ENCODE measurements at regions not wholly inside any gene's neighbourhood (a gene's known extent, or its start where the extent isn't known, plus 50 kb on each side); places are given as distances from the start of the nearest gene placed in this dataset.

GRCh38 chr15:70336425-70337009 lies 238.8 kb upstream of the TLE3 start:
- TF ChIP-seq, protein P1, sequence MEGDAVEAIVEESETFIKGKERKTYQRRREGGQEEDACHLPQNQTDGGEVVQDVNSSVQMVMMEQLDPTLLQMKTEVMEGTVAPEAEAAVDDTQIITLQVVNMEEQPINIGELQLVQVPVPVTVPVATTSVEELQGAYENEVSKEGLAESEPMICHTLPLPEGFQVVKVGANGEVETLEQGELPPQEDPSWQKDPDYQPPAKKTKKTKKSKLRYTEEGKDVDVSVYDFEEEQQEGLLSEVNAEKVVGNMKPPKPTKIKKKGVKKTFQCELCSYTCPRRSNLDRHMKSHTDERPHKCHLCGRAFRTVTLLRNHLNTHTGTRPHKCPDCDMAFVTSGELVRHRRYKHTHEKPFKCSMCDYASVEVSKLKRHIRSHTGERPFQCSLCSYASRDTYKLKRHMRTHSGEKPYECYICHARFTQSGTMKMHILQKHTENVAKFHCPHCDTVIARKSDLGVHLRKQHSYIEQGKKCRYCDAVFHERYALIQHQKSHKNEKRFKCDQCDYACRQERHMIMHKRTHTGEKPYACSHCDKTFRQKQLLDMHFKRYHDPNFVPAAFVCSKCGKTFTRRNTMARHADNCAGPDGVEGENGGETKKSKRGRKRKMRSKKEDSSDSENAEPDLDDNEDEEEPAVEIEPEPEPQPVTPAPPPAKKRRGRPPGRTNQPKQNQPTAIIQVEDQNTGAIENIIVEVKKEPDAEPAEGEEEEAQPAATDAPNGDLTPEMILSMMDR (IDR thresholded peaks at IDR 0.05), result no peak
- no peak for TF ChIP-seq POLR2A (IDR thresholded peaks at IDR 0.05)
